ENCODE measurements at regions not wholly inside any gene's neighbourhood (a gene's known extent, or its start where the extent isn't known, plus 50 kb on each side); places are given as distances from the start of the nearest gene placed in this dataset.

- Histone ChIP-seq H3K4me2 (ENCODE audit: low read length, poor library complexity, severe bottlenecking) (no peak overlapping the region), H3K79me1 (replicated peaks; ENCODE audit: low read length, poor library complexity, severe bottlenecking) (no peaks in the 10 kb centered on the region), H4K91ac (ENCODE audit: low read length) (no peak overlapping the region), H2BK12ac (ENCODE audit: low read length in 2 of 2) (no peak overlapping the region), H3K14ac (ENCODE audit: low read length in 2 of 2) (no peak overlapping the region), H3K4ac (ENCODE audit: low read depth in 1 of 2, low read length in 2 of 2) (no peak overlapping the region), H2AFZ (ENCODE audit: low read depth, low read length) (no peak overlapping the region), H3K18ac (ENCODE audit: low read depth in 1 of 2, low read length in 2 of 2) (no peak overlapping the region), H4K8ac (ENCODE audit: low read length) (no peak overlapping the region), H2BK5ac (ENCODE audit: low read depth, low read length, poor library complexity, severe bottlenecking) (no peak overlapping the region), H2BK120ac (ENCODE audit: low read depth, low read length) (no peak overlapping the region), H3K4me1 (ENCODE audit: control insufficient read depth, insufficient read depth, low read depth, low read length) (no peaks in the 10 kb centered on the region), H2AK5ac (ENCODE audit: low read length, severe bottlenecking) (no peak overlapping the region), H3K23ac (ENCODE audit: low read length in 2 of 2) (no peak overlapping the region), H3K27ac (ENCODE audit: low read length, poor library complexity, severe bottlenecking) (no peak overlapping the region), H3K27me3 (ENCODE audit: control insufficient read depth in 1 of 2, insufficient read depth in 1 of 2, low read length in 2 of 2) (peaks cover 0 to 19% of the 10 kb centered on the region in 2 experiments), H3K9ac (ENCODE audit: low read length) (no peak overlapping the region), H3K4me3 (ENCODE audit: insufficient read depth in 1 of 2, low read depth in 1 of 2, low read length in 2 of 2) (no peak overlapping the region), H3K36me3 (ENCODE audit: control insufficient read depth in 1 of 2, insufficient read depth in 2 of 2, low read depth in 1 of 2, low read length in 2 of 2) (no peaks in the 10 kb centered on the region), H2BK15ac (ENCODE audit: low read depth, poor library complexity, severe bottlenecking) (no peak overlapping the region), H3K9me3 (ENCODE audit: control insufficient read depth, low read length) (peaks cover 6% of the 10 kb centered on the region)
- DNase-seq = no peak
- WGBS = 42% methylated on average over 2 of the region's 4 CpGs
Measured at GRCh38 chr11:79512706-79513469, 72.1 kb upstream of the TENM4 start.

DNA sequence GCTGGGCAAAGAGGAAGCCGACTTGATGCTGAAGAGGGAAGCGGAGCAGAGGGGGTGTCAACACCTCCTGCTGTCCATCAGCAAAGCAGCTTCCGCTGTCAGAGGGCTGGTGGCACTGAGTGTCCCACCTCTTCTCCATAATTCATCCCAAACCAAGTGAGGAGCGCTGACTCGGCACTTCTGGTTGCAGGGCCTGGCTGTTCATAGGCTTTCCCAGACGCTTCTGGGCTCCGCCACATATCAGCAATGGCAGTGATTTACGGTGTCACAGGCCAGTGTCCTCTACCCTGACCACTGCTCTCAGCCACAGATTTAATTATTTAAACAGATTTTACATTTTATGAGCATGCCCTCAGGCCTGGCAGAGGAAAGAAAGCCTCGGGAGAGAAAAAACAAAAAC lies 70.1 kb upstream of the TENM4 start:
- no peaks in the 10 kb centered on the region for H3K4me1 ChIP-seq (ENCODE audit: control insufficient read depth, insufficient read depth, low read depth, low read length)
- H2BK120ac ChIP-seq (ENCODE audit: low read depth, low read length) = no peak overlapping the region
- peaks cover 3 to 26% of the 10 kb centered on the region in 2 experiments for H3K27me3 ChIP-seq (ENCODE audit: control insufficient read depth in 1 of 2, insufficient read depth in 1 of 2, low read length in 2 of 2)
- H3K4me3 ChIP-seq (ENCODE audit: insufficient read depth in 1 of 2, low read depth in 1 of 2, low read length in 2 of 2) = no peak overlapping the region
- no peak overlapping the region for H3K9ac ChIP-seq (ENCODE audit: low read length)
- H2AFZ ChIP-seq (ENCODE audit: low read depth, low read length) = no peak overlapping the region
- no peaks in the 10 kb centered on the region for H3K79me1 ChIP-seq (replicated peaks; ENCODE audit: low read length, poor library complexity, severe bottlenecking)
- no peak overlapping the region for H3K14ac ChIP-seq (ENCODE audit: low read length in 2 of 2)
- no peak overlapping the region for H2BK15ac ChIP-seq (ENCODE audit: low read depth, poor library complexity, severe bottlenecking)
- DNase-seq = no peak
- H4K91ac ChIP-seq (ENCODE audit: low read length) = no peak overlapping the region
- H3K18ac ChIP-seq (ENCODE audit: low read depth in 1 of 2, low read length in 2 of 2) = no peak overlapping the region
- WGBS = 19% methylated on average over 8 of the region's 9 CpGs
- H2AK5ac ChIP-seq (ENCODE audit: low read length, severe bottlenecking) = no peak overlapping the region
- no peak overlapping the region for H3K4ac ChIP-seq (ENCODE audit: low read depth in 1 of 2, low read length in 2 of 2)
- no peak overlapping the region for H2BK12ac ChIP-seq (ENCODE audit: low read length in 2 of 2)
- H4K8ac ChIP-seq (ENCODE audit: low read length) = no peak overlapping the region
- no peak overlapping the region for H3K27ac ChIP-seq (ENCODE audit: low read length, poor library complexity, severe bottlenecking)
- no peaks in the 10 kb centered on the region for H3K36me3 ChIP-seq (ENCODE audit: control insufficient read depth in 1 of 2, insufficient read depth in 2 of 2, low read depth in 1 of 2, low read length in 2 of 2)
- peaks cover 6% of the 10 kb centered on the region for H3K9me3 ChIP-seq (ENCODE audit: control insufficient read depth, low read length)
- no peak overlapping the region for H3K4me2 ChIP-seq (ENCODE audit: low read length, poor library complexity, severe bottlenecking)
- no peak overlapping the region for H3K23ac ChIP-seq (ENCODE audit: low read length in 2 of 2)
- H2BK5ac ChIP-seq (ENCODE audit: low read depth, low read length, poor library complexity, severe bottlenecking) = no peak overlapping the region

DNA sequence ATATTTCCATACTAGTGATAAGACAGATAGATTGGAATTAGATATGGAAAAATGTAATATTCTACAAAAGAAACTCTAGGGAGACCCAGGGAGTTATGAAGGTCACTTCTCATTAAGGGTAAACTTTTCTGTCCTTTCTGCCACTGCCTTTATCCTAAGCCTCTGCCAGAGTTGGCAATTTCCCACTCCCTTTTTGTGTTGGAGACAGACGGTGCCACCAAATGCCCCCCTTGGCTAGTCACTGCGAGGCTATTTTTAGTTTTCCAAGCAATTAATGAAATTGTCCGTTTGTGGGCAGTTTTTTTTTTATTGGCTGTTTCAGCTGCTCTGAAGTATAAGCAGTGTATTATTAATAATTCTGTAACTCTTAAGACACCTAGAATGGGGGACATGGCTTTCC lies 67.6 kb upstream of the TENM4 start:
- no peaks in the 10 kb centered on the region for H3K9me3 ChIP-seq (ENCODE audit: control insufficient read depth, low read length)
- H3K18ac ChIP-seq (ENCODE audit: low read depth in 1 of 2, low read length in 2 of 2) = no peak overlapping the region
- H2BK5ac ChIP-seq (ENCODE audit: low read depth, low read length, poor library complexity, severe bottlenecking) = no peak overlapping the region
- no peaks in the 10 kb centered on the region for H3K36me3 ChIP-seq (ENCODE audit: control insufficient read depth in 1 of 2, insufficient read depth in 2 of 2, low read depth in 1 of 2, low read length in 2 of 2)
- H3K14ac ChIP-seq (ENCODE audit: low read length in 2 of 2) = no peak overlapping the region
- no peaks in the 10 kb centered on the region for H3K4me1 ChIP-seq (ENCODE audit: control insufficient read depth, insufficient read depth, low read depth, low read length)
- no peak overlapping the region for H2AFZ ChIP-seq (ENCODE audit: low read depth, low read length)
- H2BK12ac ChIP-seq (ENCODE audit: low read length in 2 of 2) = no peak overlapping the region
- H3K4ac ChIP-seq (ENCODE audit: low read depth in 1 of 2, low read length in 2 of 2) = no peak overlapping the region
- H3K27ac ChIP-seq (ENCODE audit: low read length, poor library complexity, severe bottlenecking) = no peak overlapping the region
- H4K91ac ChIP-seq (ENCODE audit: low read length) = no peak overlapping the region
- DNase-seq = no peak
- no peak overlapping the region for H2AK5ac ChIP-seq (ENCODE audit: low read length, severe bottlenecking)
- no peak overlapping the region for H2BK120ac ChIP-seq (ENCODE audit: low read depth, low read length)
- no peak overlapping the region for H3K4me3 ChIP-seq (ENCODE audit: insufficient read depth in 1 of 2, low read depth in 1 of 2, low read length in 2 of 2)
- no peak overlapping the region for H3K9ac ChIP-seq (ENCODE audit: low read length)
- WGBS = 80% methylated on average over 3 of the region's 3 CpGs
- H3K27me3 ChIP-seq (ENCODE audit: control insufficient read depth in 1 of 2, insufficient read depth in 1 of 2, low read length in 2 of 2) = peaks cover 3 to 24% of the 10 kb centered on the region in 2 experiments
- H3K79me1 ChIP-seq (replicated peaks; ENCODE audit: low read length, poor library complexity, severe bottlenecking) = no peaks in the 10 kb centered on the region
- no peak overlapping the region for H3K4me2 ChIP-seq (ENCODE audit: low read length, poor library complexity, severe bottlenecking)
- H4K8ac ChIP-seq (ENCODE audit: low read length) = no peak overlapping the region
- H2BK15ac ChIP-seq (ENCODE audit: low read depth, poor library complexity, severe bottlenecking) = no peak overlapping the region
- H3K23ac ChIP-seq (ENCODE audit: low read length in 2 of 2) = no peak overlapping the region

DNA sequence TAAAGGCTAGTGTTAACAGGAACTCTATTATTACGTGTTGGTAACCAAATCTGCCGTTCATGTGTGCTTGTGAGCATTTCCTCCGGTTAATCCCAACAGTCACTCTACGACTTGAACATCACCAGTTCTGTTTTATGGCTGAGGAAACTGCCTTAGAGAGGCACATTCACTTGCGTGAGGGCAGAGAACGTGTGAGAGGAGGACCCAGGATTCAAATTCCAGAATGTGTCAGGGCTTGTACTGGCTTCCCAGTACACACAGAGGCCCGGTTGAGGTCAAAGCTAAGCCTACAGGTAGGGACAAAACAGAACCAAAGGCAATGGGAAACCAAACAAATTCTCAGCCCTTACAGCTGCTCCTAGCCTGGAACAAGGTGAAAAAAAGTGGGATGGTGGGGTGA lies 66.9 kb upstream of the TENM4 start:
- Histone ChIP-seq H3K4me2 (ENCODE audit: low read length, poor library complexity, severe bottlenecking) (no peak overlapping the region), H3K9ac (ENCODE audit: low read length) (no peak overlapping the region), H3K4me3 (ENCODE audit: insufficient read depth in 1 of 2, low read depth in 1 of 2, low read length in 2 of 2) (no peak overlapping the region), H3K4ac (ENCODE audit: low read depth in 1 of 2, low read length in 2 of 2) (no peak overlapping the region), H2BK15ac (ENCODE audit: low read depth, poor library complexity, severe bottlenecking) (no peak overlapping the region), H2AK5ac (ENCODE audit: low read length, severe bottlenecking) (no peak overlapping the region), H3K27ac (ENCODE audit: low read length, poor library complexity, severe bottlenecking) (no peak overlapping the region), H3K14ac (ENCODE audit: low read length in 2 of 2) (no peak overlapping the region), H3K9me3 (ENCODE audit: control insufficient read depth, low read length) (no peaks in the 10 kb centered on the region), H2AFZ (ENCODE audit: low read depth, low read length) (no peak overlapping the region), H3K27me3 (ENCODE audit: control insufficient read depth in 1 of 2, insufficient read depth in 1 of 2, low read length in 2 of 2) (peaks cover 3 to 24% of the 10 kb centered on the region in 2 experiments), H3K23ac (ENCODE audit: low read length in 2 of 2) (no peak overlapping the region), H2BK5ac (ENCODE audit: low read depth, low read length, poor library complexity, severe bottlenecking) (no peak overlapping the region), H4K91ac (ENCODE audit: low read length) (no peak overlapping the region), H3K4me1 (ENCODE audit: control insufficient read depth, insufficient read depth, low read depth, low read length) (no peaks in the 10 kb centered on the region), H3K18ac (ENCODE audit: low read depth in 1 of 2, low read length in 2 of 2) (no peak overlapping the region), H3K79me1 (replicated peaks; ENCODE audit: low read length, poor library complexity, severe bottlenecking) (no peaks in the 10 kb centered on the region), H4K8ac (ENCODE audit: low read length) (no peak overlapping the region), H3K36me3 (ENCODE audit: control insufficient read depth in 1 of 2, insufficient read depth in 2 of 2, low read depth in 1 of 2, low read length in 2 of 2) (no peaks in the 10 kb centered on the region), H2BK12ac (ENCODE audit: low read length in 2 of 2) (no peak overlapping the region), H2BK120ac (ENCODE audit: low read depth, low read length) (no peak overlapping the region)
- WGBS = 52% methylated on average over 7 of the region's 7 CpGs
- DNase-seq = no peak
